KMS-11 (cell line): ENCODE measurements at regions not wholly inside any gene's neighbourhood (a gene's known extent, or its start where the extent isn't known, plus 50 kb on each side); places are given as distances from the start of the nearest gene placed in this dataset.
"Not testable (repeated sequence)": the region's sequence is repeated elsewhere in the genome, so short reads cannot be mapped to it uniquely, and the experiment has no call there.

ENCODE experiments used
- H2AFZ ChIP-seq: fragments of 200-600 bp; sonication (generic); 2 replicates; pipeline ENCODE4 v1.6.1; 2016; ENCODE audit warnings: antibody characterized with exemption, mixed run types, low read depth
- H3K27ac ChIP-seq: fragments of 200-600 bp; sonication (generic); 2 replicates; pipeline ENCODE4 v1.6.1; 2016; ENCODE audit warnings: mild to moderate bottlenecking, mixed run types
- H3K27me3 ChIP-seq: fragments of 200-600 bp; sonication (generic); 2 replicates; pipeline ENCODE4 v1.6.1; 2017; ENCODE audit warnings: mild to moderate bottlenecking, low read depth, mixed run types, moderate library complexity; ENCODE audit not compliant: insufficient read depth
- H3K36me3 ChIP-seq: fragments of 200-600 bp; sonication (generic); 2 replicates; pipeline ENCODE4 v1.6.1; 2017; ENCODE audit warnings: mild to moderate bottlenecking, mixed run types; ENCODE audit not compliant: insufficient read depth
- H3K4me1 ChIP-seq: fragments of 200-600 bp; sonication (generic); 2 replicates; pipeline ENCODE4 v1.6.1; 2016; ENCODE audit warnings: mild to moderate bottlenecking, low read depth, mixed run types; ENCODE audit not compliant: poor library complexity, severe bottlenecking
- H3K4me2 ChIP-seq: fragments of 200-600 bp; sonication (generic); 2 replicates; pipeline ENCODE4 v1.7.0; 2016; ENCODE audit warnings: mild to moderate bottlenecking, mixed run types
- H3K4me3 ChIP-seq: fragments of 200-600 bp; sonication (generic); IDR thresholded peaks from 2 replicates; pipeline ENCODE4 v1.6.1; 2017; ENCODE audit warnings: low read depth, low read length, mixed read lengths; ENCODE audit not compliant: insufficient read depth
- H3K79me2 ChIP-seq: fragments of 200-600 bp; sonication (generic); 2 replicates; pipeline ENCODE4 v1.6.1; 2016; ENCODE audit warnings: low read depth, mixed run types; ENCODE audit not compliant: insufficient read depth
- H3K9ac ChIP-seq: fragments of 200-600 bp; sonication (generic); 2 replicates; pipeline ENCODE4 v1.6.1; 2016; ENCODE audit warnings: mild to moderate bottlenecking, mixed run types
- H4K20me1 ChIP-seq: fragments of 200-600 bp; sonication (generic); 2 replicates; pipeline ENCODE4 v1.6.1; 2016; ENCODE audit warnings: mild to moderate bottlenecking, mixed run types; ENCODE audit not compliant: insufficient read depth
- CTCF ChIP-seq: fragments of 200-600 bp; sonication (generic); conservative IDR thresholded peaks from 2 replicates; pipeline ENCODE4 v1.6.1; 2017; ENCODE audit warnings: low read depth, mild to moderate bottlenecking, antibody characterized with exemption, low read length, moderate library complexity, mixed read lengths

GRCh38 chr2:145524303-145524702 is 1004.4 kb upstream of the ZEB2 start:
- Histone ChIP-seq H3K79me2 (no peaks in the 10 kb centered on the region), H3K27ac (no peak overlapping the region), H3K27me3 (no peaks in the 10 kb centered on the region), H3K36me3 (no peaks in the 10 kb centered on the region), H3K4me1 (no peaks in the 10 kb centered on the region), H3K9ac (no peak overlapping the region), H3K4me2 (no peak overlapping the region), H4K20me1 (no peaks in the 10 kb centered on the region), H3K4me3 (no peak overlapping the region), H2AFZ (no peak overlapping the region)
- TF ChIP-seq CTCF: no peak

- H2AFZ ChIP-seq: not testable (repeated sequence)
Measured at GRCh38 chr2:145519254-145519653, 999.3 kb upstream of the ZEB2 start.

GRCh38 chr2:145511946-145512345 is 992.0 kb upstream of the ZEB2 start:
- H3K27me3 ChIP-seq: no peaks in the 10 kb centered on the region
- no peak overlapping the region for H3K27ac ChIP-seq
- no peak overlapping the region for H3K4me3 ChIP-seq
- H4K20me1 ChIP-seq: no peaks in the 10 kb centered on the region
- H3K36me3 ChIP-seq: no peaks in the 10 kb centered on the region
- H3K4me1 ChIP-seq: no peaks in the 10 kb centered on the region
- no peak overlapping the region for H3K4me2 ChIP-seq
- no peaks in the 10 kb centered on the region for H3K79me2 ChIP-seq
- H2AFZ ChIP-seq: no peak overlapping the region
- no peak for TF ChIP-seq CTCF
- H3K9ac ChIP-seq: no peak overlapping the region

More at GRCh38 chr2:145519254-145519653, 999.3 kb upstream of the ZEB2 start:
- not testable (repeated sequence) for H3K79me2 ChIP-seq, H3K4me1 ChIP-seq, H3K27ac ChIP-seq, H3K9ac ChIP-seq, H3K4me2 ChIP-seq, H4K20me1 ChIP-seq, H3K4me3 ChIP-seq, H3K36me3 ChIP-seq, H3K27me3 ChIP-seq

GRCh38 chr2:145503511-145503910 is 983.6 kb upstream of the ZEB2 start:
- H3K27ac ChIP-seq: no peak overlapping the region
- no peak overlapping the region for H3K4me3 ChIP-seq
- H3K27me3 ChIP-seq: no peaks in the 10 kb centered on the region
- H3K9ac ChIP-seq: no peak overlapping the region
- H3K4me2 ChIP-seq: no peak overlapping the region
- TF ChIP-seq CTCF: no peak
- H2AFZ ChIP-seq: no peak overlapping the region
- H3K4me1 ChIP-seq: no peaks in the 10 kb centered on the region
- H4K20me1 ChIP-seq: no peaks in the 10 kb centered on the region
- H3K79me2 ChIP-seq: no peaks in the 10 kb centered on the region
- no peaks in the 10 kb centered on the region for H3K36me3 ChIP-seq

GRCh38 chr2:145501920-145502319 is 982.0 kb upstream of the ZEB2 start:
- H3K4me3 ChIP-seq: no peak overlapping the region
- no peaks in the 10 kb centered on the region for H4K20me1 ChIP-seq
- H3K79me2 ChIP-seq: no peaks in the 10 kb centered on the region
- no peak overlapping the region for H3K9ac ChIP-seq
- TF ChIP-seq CTCF: no peak
- H3K27me3 ChIP-seq: no peaks in the 10 kb centered on the region
- H3K36me3 ChIP-seq: no peaks in the 10 kb centered on the region
- H3K4me1 ChIP-seq: no peaks in the 10 kb centered on the region
- H3K4me2 ChIP-seq: no peak overlapping the region
- no peak overlapping the region for H2AFZ ChIP-seq
- no peak overlapping the region for H3K27ac ChIP-seq
